Smooth muscle cell (in vitro differentiated cells): ENCODE measurements at regions not wholly inside any gene's neighbourhood (a gene's known extent, or its start where the extent isn't known, plus 50 kb on each side); places are given as distances from the start of the nearest gene placed in this dataset.
"Not testable (repeated sequence)": the region's sequence is repeated elsewhere in the genome, so short reads cannot be mapped to it uniquely, and the experiment has no call there.

Source experiments
- DNase-seq: peaks from one replicate; lab custom pipeline; 2025; ENCODE audit not compliant: unreplicated experiment; lab: John Stamatoyannopoulos, UW
- H2AFZ ChIP-seq: fragments of 200-600 bp; sonication (generic); 2 replicates; pipeline ENCODE4 v1.6.0; 2016; ENCODE audit warnings: antibody characterized with exemption, low read depth, mild to moderate bottlenecking
- H3F3A ChIP-seq: fragments of 200-600 bp; sonication (generic); 2 replicates; pipeline ENCODE4 v1.6.0; 2017; ENCODE audit warnings: antibody characterized with exemption, low read depth
- H3K27ac ChIP-seq: fragments of 200-600 bp; sonication (generic); 2 replicates; pipeline ENCODE4 v1.5.1; 2016; ENCODE audit warnings: low read depth, mild to moderate bottlenecking
- H3K27me3 ChIP-seq: fragments of 200-600 bp; sonication (generic); 2 replicates; pipeline ENCODE4 v1.6.1; 2016; ENCODE audit warnings: low read depth, mild to moderate bottlenecking
- H3K36me3 ChIP-seq: fragments of 200-600 bp; sonication (generic); 2 replicates; pipeline ENCODE4 v1.5.1; 2016; ENCODE audit warnings: low read depth
- H3K4me1 ChIP-seq: fragments of 200-600 bp; sonication (generic); 2 replicates; pipeline ENCODE4 v1.5.1; 2016; ENCODE audit warnings: low read depth
- H3K4me2 ChIP-seq: fragments of 200-600 bp; sonication (generic); 2 replicates; pipeline ENCODE4 v1.6.0; 2016; ENCODE audit warnings: mild to moderate bottlenecking
- H3K4me3 ChIP-seq: fragments of 200-600 bp; sonication (generic); 2 replicates; pipeline ENCODE4 v1.5.1; 2016; ENCODE audit warnings: mild to moderate bottlenecking
- H3K79me2 ChIP-seq: fragments of 200-600 bp; sonication (generic); 2 replicates; pipeline ENCODE4 v1.6.0; 2016; ENCODE audit warnings: low read depth, mild to moderate bottlenecking
- H3K9ac ChIP-seq: fragments of 200-600 bp; sonication (generic); 2 replicates; pipeline ENCODE4 v1.6.0; 2016; ENCODE audit warnings: low read depth
- H3K9me3 ChIP-seq: fragments of 200-600 bp; sonication (generic); replicated peaks from 2 replicates; pipeline ENCODE4 v1.5.1; 2016; ENCODE audit warnings: low read depth
- H4K20me1 ChIP-seq: fragments of 200-600 bp; sonication (generic); 2 replicates; pipeline ENCODE4 v1.6.0; 2016; ENCODE audit warnings: low read depth
- WGBS: methylation state at CpG from one replicate; pipeline ENCODE4 v1.1.7; 2016; ENCODE audit warnings: low lambda C conversion rate; 5-methylcytosine and 5-hydroxymethylcytosine counted together
- TF ChIP-seq, protein P1 (sequence below): fragments of 200-600 bp; sonication (generic); IDR thresholded peaks from 2 replicates; pipeline ENCODE4 v1.5.1; 2017; ENCODE audit warnings: borderline replicate concordance, mild to moderate bottlenecking, antibody characterized with exemption; ENCODE audit not compliant: insufficient read depth, poor library complexity, severe bottlenecking

- DNase-seq: no peak
- no peaks in the 10 kb centered on the region for H3K79me2 ChIP-seq
- no peaks in the 10 kb centered on the region for H3F3A ChIP-seq
- H3K36me3 ChIP-seq: no peaks in the 10 kb centered on the region
- no peaks in the 10 kb centered on the region for H4K20me1 ChIP-seq
- no peaks in the 10 kb centered on the region for H3K9me3 ChIP-seq
- no peak overlapping the region for H3K4me2 ChIP-seq
- H2AFZ ChIP-seq: no peak overlapping the region
- TF ChIP-seq, protein P1, sequence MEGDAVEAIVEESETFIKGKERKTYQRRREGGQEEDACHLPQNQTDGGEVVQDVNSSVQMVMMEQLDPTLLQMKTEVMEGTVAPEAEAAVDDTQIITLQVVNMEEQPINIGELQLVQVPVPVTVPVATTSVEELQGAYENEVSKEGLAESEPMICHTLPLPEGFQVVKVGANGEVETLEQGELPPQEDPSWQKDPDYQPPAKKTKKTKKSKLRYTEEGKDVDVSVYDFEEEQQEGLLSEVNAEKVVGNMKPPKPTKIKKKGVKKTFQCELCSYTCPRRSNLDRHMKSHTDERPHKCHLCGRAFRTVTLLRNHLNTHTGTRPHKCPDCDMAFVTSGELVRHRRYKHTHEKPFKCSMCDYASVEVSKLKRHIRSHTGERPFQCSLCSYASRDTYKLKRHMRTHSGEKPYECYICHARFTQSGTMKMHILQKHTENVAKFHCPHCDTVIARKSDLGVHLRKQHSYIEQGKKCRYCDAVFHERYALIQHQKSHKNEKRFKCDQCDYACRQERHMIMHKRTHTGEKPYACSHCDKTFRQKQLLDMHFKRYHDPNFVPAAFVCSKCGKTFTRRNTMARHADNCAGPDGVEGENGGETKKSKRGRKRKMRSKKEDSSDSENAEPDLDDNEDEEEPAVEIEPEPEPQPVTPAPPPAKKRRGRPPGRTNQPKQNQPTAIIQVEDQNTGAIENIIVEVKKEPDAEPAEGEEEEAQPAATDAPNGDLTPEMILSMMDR: no peak
- H3K27ac ChIP-seq: no peak overlapping the region
- H3K4me1 ChIP-seq: no peaks in the 10 kb centered on the region
- WGBS: 90% methylated on average over 2 of the region's 2 CpGs
- H3K9ac ChIP-seq: no peak overlapping the region
- H3K4me3 ChIP-seq: no peak overlapping the region
- H3K27me3 ChIP-seq: no peaks in the 10 kb centered on the region
Measured at GRCh38 chr4:170348945-170349344, 259.2 kb upstream of the AADAT start.

GRCh38 chr4:170347191-170347590 lies 257.4 kb upstream of the AADAT start:
- not testable (repeated sequence) for H3K9ac ChIP-seq, H3K36me3 ChIP-seq, H3K27me3 ChIP-seq, H3K79me2 ChIP-seq, H3F3A ChIP-seq, H3K4me3 ChIP-seq, H3K27ac ChIP-seq, H2AFZ ChIP-seq, H3K4me1 ChIP-seq, H4K20me1 ChIP-seq, H3K4me2 ChIP-seq, DNase-seq, H3K9me3 ChIP-seq
- WGBS: 95% methylated on average over 1 of the region's 1 CpG

DNA sequence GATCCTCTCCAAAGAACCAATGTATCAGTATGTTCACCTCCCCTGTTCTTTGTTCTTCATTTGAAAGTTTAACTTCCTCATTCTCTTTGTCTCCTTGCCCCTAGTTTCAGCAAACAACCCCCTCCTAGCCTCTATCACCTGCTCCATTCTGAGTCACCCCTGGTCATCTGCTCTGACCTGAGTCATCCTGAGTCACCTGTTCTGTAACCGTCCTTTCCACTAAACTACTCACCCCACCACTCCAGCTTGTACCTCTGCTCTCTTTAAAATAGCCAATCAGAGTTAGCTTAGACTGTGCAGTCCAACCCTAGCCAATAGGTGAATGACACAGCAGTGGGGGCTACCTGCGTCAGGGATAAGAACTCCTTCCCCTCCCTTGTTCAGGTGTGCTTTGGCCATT lies 249.8 kb upstream of the AADAT start:
- H3K79me2 ChIP-seq: no peaks in the 10 kb centered on the region
- H4K20me1 ChIP-seq: no peaks in the 10 kb centered on the region
- no peaks in the 10 kb centered on the region for H3K36me3 ChIP-seq
- H3K4me3 ChIP-seq: no peak overlapping the region
- no peaks in the 10 kb centered on the region for H3K27me3 ChIP-seq
- no peak overlapping the region for H3K4me2 ChIP-seq
- TF ChIP-seq, protein P1: no peak
- no peak overlapping the region for H2AFZ ChIP-seq
- no peak overlapping the region for H3K9ac ChIP-seq
- H3K9me3 ChIP-seq: no peaks in the 10 kb centered on the region
- no peaks in the 10 kb centered on the region for H3F3A ChIP-seq
- no peak for DNase-seq
- 76% methylated on average over 2 of the region's 2 CpGs for WGBS
- no peaks in the 10 kb centered on the region for H3K4me1 ChIP-seq
- H3K27ac ChIP-seq: no peak overlapping the region

- no peaks in the 10 kb centered on the region for H3F3A ChIP-seq
- DNase-seq: no peak
- no peak overlapping the region for H2AFZ ChIP-seq
- no peak overlapping the region for H3K4me2 ChIP-seq
- H3K36me3 ChIP-seq: no peaks in the 10 kb centered on the region
- 83% methylated on average over 3 of the region's 3 CpGs for WGBS
- no peaks in the 10 kb centered on the region for H4K20me1 ChIP-seq
- no peak overlapping the region for H3K27ac ChIP-seq
- TF ChIP-seq, protein P1: no peak
- H3K27me3 ChIP-seq: no peaks in the 10 kb centered on the region
- no peak overlapping the region for H3K9ac ChIP-seq
- no peaks in the 10 kb centered on the region for H3K79me2 ChIP-seq
- no peak overlapping the region for H3K4me3 ChIP-seq
- no peaks in the 10 kb centered on the region for H3K9me3 ChIP-seq
- no peaks in the 10 kb centered on the region for H3K4me1 ChIP-seq
Measured at GRCh38 chr4:170336238-170336775, 246.6 kb upstream of the AADAT start.
